Kasumi-1 (cell line): ENCODE measurements at regions not wholly inside any gene's neighbourhood (a gene's known extent, or its start where the extent isn't known, plus 50 kb on each side); places are given as distances from the start of the nearest gene placed in this dataset.
"Not testable (repeated sequence)": the region's sequence is repeated elsewhere in the genome, so short reads cannot be mapped to it uniquely, and the experiment has no call there.

Experiments used
- DNase-seq, 2 experiments: peaks; one replicate each; lab custom pipeline; 2025; lab: John Stamatoyannopoulos, UW

DNA sequence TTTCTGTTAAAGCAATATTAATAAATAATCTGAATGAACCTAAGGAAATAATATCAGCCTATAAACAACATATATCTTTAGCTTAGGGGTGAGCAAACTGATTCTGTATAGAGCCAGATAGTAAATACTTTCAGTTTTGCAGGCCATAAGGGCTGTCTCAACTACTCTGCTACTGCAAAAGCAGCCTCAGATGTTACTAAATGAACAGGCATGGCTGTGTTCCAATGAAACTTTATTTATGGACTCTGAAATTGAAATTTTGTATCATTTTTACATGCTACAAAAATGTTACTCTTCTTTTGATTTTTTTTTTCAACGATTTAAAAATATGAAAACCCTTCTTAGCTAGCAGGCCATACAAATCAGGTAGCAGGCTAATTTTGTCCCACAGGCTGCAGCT, 212.8 kb upstream of the PRICKLE2 start:
- DNase-seq = no peak

DNA sequence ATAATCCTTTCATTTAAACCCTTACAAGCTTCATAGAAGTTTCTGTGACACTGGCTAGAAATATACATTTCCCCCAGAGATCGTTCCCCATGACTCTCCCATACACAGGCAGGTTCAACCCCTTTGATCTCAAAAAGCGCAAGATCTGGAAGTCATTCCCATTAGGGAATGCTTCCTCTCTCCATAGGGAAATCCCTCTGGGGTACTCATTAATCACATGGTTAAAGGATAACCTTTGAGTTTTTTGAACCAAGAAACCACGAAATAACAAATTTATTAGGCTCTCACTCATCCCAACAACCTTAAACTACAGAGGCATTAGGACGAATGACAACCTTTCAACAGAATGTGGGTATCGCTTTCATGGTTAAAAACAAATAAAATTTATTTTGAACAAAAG, 211.9 kb upstream of the PRICKLE2 start:
- no peak for DNase-seq

DNA sequence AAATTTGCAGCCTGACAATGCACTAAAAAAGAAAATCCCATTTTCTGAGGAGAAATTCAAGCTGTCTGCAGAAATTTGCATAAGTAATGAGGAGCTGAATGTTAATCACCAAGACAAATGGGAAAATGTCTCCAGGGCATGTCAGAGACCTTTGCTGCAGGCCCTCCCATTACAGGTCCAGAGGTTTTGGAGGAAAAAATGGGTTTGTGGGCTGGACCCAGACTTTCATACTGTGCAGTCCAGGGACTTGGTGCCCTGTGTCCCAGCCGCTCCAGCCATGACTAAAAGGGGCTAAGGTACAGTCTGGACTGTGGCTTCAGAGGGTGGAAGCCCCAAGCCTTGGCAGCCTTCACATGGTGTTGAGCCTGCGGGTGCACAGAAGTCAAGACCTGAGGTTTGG, 209.8 kb upstream of the PRICKLE2 start:
- not testable (repeated sequence) for DNase-seq

DNA sequence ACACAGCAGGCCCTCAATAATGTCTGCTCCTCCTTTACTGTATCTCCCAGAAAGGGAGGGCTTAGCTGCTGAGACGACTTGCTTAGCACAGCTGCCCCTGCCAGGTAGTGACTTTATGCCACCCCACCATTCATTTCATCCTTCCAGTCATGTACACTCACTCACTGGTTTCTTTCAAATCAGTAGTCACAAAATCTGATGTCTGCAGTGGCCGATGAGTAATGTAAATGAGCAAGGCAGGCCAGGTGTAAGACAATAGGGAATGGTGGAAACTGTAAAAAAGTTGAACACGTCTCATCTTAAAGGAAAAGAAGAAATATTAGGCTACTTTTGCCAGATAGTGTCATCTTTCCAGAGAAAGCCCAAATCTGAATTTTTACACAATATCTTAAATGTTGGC, 207.6 kb upstream of the PRICKLE2 start:
- no peak for DNase-seq

DNA sequence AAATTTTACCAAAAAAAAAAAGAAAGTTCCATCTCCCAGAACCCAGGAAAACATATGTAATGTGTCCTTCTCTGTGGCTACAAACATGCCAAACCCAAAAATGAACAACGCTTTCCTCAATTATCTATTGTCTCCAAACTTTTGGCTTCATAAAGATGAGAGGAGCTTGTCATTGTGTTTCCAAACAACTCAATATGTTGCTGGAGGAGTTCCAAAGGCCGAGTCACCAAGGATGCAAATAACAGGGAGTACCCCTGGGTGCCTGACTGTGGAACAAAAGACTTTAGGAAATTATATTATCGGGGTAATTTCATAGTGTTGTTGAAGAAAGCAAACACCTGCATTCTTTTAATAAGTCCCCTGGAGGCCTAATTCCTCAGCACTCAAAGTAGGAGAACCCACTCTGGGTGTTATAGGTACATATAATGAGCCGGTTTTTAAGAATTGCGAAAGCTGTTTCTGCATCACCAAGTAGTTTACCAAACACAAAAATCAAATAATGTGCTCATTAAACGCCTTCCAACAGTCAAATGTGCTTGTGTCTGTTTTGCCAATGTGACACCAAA, 206.3 kb upstream of the PRICKLE2 start:
- DNase-seq = no peak

DNA sequence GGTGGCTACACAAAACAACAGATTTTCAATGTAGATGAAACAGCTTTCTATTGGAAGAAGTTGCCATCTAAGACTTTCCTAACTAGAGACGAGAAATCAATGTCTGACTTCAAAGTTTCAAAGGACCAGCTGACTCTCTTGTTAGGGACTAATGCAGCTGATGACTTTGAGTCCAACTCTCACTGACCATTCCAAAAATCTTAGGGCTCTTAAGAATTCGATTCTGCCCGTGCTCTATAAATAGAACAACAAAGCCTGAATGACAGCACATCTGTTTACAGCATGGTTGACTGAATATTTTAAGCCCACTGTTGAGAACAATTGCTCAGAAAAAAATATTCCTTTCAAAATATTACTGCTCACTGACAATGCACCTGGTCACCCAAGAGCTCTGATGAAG, 202.4 kb upstream of the PRICKLE2 start:
- no peak for DNase-seq

DNA sequence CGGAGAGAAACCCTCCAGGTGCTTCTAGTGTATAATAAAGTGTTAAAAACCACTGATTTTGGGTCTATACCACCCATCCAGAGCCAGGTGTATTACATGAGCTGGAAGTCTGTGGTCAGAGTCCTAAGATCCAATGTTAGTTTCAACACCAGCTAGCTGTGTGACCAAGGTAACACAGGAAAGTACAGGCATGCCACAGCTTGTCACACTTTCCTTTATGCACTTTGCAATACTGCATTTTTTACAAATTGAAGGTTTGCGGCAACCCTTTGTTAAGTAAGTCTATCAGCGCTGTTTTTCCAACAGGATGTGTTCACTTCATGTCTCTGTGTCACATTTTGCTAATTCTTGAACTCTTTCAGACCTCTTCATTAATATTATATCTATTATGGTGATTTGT, 201.3 kb upstream of the PRICKLE2 start:
- DNase-seq = no peak

DNA sequence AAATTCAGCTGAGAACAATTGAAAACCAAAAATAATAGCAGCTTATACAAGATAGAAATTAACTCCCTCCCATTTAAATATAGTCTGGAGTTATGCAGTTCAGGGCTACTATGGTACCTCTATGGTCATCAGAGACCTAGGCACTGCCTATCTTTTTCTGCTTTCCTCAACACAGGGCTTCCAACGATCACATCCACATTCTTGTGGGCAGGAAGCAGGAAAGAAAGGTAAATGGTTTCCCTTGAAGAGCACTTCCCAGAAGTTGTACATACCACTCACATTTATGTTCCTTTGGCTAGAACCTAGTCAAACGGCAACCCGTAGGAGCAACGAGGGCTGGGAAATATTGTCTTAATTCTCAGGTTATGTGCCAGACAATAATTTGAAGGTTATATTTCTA, 197.7 kb upstream of the PRICKLE2 start:
- DNase-seq = no peak

DNA sequence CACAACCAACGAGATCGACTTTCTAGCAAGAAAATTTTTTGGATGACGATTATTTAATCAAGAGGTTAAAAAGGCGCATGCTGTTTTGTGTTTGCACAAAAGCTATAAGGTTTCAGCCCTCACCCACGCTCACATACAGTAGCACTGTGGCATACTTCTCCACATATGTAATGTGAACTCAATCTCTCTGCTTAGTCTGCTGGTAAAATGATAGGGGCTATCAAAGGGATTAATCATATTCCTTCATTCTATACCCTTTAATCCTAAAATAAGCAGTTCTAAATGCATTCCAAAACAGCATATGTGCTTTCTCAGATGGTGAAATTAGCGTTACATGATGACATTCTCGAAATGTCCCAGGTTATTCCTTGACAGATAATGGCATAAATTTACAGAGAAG, 196.9 kb upstream of the PRICKLE2 start:
- no peak for DNase-seq

DNA sequence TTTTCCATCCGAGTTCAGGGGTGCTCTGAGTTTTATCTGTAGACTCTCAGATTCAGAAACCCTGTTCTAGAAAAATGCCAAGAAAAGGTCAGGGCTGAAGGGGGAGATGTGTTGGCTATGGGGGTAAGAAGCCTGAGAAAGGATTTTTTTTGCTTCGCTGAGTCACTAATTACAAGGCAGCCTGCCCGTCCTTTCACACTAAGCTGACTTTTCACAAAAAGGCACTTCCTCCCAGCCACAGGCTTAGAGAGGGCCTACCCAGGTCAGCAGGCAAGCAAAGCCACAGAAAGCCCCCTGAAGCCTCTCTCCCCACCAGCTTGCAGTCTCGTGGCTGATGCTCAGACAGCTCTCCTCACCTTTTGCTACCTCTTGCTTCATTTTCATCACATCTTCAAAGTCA, 192.6 kb upstream of the PRICKLE2 start:
- no peak for DNase-seq

DNA sequence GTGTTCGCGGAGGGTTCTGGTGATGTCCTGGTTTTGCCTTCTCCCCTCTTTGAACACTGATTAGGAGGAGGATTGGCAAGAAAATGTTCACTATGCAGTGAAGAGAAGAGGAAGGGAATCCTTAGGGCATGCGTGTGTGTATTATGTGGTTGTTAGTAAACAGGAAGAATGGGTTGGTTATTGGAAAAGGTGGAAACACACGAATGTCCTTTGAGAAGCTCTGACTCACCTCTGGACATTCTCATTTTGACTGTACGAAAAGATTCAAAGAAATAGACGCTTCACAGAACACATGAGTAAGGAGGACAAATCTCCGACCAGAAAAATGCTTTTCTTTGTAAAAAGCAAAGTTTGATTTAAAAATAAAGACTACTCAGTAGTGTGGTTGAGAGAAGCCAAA, 188.8 kb upstream of the PRICKLE2 start:
- DNase-seq = no peak

DNA sequence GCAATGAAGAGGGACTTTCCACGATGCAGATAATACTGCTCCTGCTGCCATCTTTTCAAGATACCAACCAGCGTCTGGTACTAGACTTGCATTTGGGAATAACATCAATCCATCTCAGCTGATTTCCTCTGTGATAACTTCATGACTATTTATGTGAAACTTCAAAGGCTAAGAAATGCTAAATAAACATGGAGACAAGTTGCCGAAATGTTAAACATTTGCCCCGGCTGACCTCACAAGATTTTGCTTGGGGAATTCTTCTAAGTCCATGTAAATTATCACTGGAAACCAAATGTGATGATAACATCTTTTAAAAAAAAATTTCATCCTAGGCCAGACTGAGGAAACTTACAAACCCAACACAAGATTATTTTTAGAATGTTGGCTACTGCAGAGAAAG, 185.8 kb upstream of the PRICKLE2 start:
- DNase-seq = no peak

DNA sequence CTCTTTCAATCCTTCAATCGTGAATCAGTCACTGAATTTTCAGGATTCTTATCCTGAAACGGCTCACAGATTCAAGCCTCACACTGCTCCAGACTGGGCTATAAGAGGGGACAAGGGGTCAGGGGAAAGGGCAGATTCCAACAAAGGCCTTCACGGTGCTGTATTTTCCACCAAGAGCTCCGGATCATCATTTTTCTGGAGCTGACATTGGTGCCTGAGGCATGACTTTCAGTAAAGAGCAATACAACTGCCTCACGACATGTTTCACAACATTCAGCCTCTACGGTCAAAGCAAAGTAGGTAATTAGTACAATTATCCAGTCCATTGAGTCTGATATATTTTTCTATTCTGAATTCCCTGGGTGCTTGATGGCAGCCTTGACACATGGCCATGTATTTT, 185.0 kb upstream of the PRICKLE2 start:
- no peak for DNase-seq

DNA sequence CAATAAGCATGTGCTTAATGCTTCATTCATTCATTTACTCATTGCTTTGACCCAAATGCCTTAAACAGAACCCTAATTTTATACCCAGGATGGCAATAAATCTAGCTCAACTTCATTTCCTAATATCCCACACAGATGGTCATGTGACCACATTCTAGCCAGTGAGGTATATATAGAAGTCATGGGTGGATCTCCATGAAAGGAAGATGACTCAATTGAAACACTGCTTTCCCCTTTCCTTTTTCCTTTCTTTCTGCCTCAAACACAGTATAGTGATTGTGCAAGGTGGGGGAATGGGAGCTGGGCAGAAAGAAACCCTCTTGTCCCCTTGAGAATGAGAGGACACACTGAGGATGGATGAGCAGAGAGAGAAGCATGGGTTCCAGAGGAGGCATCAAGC, 183.5 kb upstream of the PRICKLE2 start:
- DNase-seq = no peak

DNA sequence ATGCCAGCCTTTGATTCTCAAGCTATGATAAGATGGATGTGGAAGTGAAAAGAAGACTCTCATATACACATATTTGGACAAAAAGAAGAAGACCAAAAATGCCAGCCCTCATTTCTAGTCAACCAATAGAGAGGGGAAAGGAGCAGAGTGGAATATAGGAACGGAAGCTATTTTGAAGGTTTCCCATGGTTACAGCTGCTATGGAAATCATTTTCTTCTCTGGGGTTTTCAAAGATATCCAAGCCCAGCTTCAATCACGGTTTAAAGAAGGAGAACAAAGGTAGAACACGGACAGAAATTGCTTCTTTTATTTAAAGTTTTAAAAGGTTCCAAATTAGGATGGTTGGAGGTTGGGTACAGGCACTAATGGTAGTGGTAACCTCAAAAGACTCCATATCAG, 181.0 kb upstream of the PRICKLE2 start:
- no peak for DNase-seq

DNA sequence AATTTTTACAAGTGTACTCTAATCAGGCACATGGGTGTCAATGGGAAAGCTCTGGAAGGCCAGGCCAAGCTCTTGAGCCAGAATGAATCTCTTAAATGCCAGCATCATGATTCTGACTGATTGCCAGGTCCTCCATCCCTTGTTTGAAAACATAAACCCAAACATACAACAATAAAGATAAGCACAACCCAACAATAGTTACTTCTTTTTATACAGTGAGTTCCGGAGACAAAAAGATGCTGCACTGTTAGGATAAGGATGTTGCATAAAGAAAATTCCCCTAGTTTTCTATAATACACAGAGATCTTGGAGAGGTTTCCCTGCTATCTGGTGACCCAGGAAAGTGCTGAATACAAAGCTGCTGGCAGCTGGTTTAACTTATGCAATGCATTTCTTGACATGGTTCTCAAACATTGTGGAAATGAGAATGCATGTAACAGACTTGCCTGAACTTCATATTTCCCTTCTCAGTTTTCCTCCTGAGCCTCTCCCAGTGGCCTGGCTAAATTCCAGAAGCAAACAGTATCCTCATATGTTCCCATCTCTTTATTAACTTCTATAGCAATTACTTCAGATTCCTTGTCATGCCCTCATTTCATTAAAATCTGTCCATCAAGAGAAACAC, 180.1 kb upstream of the PRICKLE2 start:
- no peak for DNase-seq

DNA sequence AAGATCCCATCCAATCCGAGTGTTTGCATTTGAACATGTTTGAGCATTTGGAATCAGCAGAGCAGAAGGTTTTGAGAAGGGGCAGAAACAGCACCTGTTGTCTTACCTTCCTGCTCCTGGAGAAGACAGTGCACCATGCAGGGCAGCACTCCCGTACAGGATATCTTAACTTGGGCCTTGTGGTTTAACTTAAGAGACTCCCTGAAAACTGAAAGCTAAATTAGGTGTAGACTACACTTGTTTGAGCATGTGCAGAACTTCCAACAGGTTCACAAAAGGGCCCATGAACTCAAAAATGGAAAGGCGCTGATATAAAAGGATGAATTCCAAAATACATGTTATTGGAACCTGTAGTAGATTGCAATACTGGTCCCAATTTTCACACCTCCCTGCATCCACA, 175.4 kb upstream of the PRICKLE2 start:
- no peak for DNase-seq

DNA sequence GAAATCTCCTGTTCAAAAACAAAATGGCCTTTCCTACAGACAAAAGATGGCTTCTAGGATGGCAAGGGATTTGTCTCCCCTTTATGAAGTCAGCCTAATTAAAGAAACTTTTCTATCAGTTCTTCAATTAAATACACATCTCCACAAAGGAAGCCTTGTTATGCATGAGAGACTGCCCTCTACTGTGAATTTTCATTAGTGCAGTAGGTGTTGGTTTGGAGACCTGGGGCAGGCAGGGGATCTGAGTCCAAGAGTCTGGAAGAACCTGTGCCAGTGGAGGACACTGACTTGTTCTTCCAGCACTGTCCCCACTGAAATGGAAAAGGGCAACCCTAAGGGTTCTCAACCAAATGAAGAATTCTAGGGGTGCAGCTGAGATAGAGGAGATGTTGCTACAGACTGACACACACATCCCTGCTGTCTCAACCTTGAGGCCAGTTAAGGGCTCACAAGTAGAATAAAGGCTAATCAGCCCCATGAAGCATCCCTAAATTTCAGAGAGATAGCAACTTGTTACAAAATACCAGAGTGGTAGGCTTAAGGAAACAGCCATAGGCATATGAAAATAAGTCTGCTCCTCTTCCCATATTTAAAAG, 174.0 kb upstream of the PRICKLE2 start:
- DNase-seq = peak; percentile 42 to 62

DNA sequence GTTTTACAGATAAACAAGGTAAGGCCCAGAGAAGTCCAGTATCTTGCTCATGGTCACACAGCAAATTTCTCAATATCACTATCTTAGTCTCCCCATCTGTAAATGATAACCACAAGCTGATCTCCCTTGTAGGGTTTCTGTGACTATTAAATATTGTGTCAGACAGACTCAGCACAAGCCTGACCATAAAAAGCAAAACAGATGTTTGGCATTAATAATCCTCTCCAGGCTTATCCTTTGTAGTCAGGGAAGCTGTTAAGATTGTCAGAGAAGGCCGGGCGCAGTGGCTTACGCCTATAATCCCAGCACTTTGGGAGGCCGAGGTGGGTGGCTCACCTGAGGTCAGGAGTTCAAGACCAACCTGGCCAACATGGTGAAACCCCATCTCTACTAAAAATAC, 173.2 kb upstream of the PRICKLE2 start:
- no peak for DNase-seq

DNA sequence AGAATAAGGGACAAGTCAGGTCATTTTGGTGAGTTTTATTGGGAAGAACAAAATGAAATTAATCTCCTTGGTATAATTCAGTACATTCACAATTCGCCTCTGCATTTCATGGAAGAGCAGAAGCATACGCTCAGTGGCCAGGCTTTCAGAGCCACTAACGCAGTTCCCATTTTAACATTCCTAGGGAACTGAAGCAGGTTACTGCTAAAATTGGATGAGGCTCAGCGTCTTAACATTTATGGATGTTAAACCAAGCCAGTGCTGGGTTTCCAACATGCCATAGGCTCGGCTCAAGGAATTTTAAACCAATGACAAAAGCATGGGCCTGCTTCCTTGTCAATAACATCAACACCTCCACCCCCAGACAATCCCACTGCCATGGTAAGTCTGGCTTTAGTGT, 172.7 kb upstream of the PRICKLE2 start:
- DNase-seq = no peak

DNA sequence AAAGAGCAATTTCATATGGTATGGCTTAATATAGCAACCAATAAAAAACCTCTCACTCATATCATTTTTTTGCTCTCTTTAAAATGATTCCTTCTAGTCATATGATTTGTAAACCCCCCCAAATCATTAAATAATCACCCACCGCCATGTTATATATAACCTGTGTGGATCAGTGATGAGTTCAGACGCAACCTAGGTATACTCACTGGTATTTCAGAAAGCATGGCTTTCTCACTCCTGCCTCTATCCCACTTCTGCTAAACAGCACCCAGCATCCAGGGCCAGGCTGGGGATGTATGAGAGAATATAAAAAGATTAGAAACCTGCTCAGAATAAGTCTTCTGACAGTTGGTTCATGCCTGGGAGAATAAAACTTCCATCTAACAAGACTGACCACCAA, 172.3 kb upstream of the PRICKLE2 start:
- no peak for DNase-seq

DNA sequence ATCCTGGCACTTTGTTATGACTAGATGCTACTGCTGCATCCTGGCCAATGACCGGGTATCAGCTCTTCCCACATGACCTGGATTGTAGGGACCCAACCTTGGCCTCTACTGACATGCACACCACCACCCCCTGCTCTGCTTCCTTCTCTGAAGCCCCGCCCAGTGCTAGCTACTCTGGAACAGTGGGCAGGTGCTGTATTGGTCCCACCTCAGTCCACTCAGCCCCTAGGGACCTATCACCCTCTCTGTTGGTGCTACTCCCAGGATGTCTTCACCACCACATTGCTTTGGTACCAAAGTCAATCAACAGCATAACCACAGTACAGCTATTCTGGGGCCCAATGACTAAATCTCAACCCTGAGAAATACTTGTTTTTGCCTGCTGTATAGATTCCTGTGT, 170.2 kb upstream of the PRICKLE2 start:
- no peak for DNase-seq

DNA sequence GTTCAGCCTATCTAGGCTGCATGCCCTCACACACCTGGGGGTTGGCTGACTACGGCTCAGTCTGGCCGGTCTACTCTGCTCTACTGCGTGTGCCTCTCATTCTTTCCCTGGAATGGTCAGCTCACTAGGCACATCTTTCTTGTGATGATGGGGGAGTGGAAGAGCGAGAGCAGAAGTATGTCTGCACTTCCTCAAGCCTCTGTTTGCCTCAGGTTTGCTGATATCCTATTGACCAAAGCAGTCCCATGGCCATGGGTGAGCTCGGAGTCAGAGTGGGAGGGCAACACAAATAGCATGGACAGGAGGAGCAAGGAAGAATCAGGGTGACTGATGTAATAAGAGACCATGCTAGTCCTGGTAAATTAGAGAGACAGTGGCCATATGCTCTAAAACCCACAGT, 167.9 kb upstream of the PRICKLE2 start:
- DNase-seq = no peak

DNA sequence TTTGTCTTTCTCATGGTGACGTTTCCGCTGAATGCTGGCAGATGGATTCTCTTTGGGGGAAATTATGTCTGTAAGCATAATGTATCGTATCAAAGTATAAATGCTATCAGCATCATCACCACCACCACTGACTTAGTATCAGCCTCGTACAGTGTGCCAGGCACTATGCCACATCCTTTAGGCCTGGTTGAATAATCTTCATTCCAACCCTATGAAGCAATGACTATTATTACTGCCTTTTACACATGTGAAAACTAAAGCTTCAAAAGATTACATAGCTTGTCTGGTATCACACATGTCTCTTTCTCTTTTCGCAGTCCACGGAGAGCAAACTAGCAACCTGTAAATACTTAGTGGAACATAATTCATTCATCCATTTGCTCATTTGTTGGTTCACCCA, 166.7 kb upstream of the PRICKLE2 start:
- DNase-seq = no peak
